ENCODE measurements at regions not wholly inside any gene's neighbourhood (a gene's known extent, or its start where the extent isn't known, plus 50 kb on each side); places are given as distances from the start of the nearest gene placed in this dataset.

DNA sequence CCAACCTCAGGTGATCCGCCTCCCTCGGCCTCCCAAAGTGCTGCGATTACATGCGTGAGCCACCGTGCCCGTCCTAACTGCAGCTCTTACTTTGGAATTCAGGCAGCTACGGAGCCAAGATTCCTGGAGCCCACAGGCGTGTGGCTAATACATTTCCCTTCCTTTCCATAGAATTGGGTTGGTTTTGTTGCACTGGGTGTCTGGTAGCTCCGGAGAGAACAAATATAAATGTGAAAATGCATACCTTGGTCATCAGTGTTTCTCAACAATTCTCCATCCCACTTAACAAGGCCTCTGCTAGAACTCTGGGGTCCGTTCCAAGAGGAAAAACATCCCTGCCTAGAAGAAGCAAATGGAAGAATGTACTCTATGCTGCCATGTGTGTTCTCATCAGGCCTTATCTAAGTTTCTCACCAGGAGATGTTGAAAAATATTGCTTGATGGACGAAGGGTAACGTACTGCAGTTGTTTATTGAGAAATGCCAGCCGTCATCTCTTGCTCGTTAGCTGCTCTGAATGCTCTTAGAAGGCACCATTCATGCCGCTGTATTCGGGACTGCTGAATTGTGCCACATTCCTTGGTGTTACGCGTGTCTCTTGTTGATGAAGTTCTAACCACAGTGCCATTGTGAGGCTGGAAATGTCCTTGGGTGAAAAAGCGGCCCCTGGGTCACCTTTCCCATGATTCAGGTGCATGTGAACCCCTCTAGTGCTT lies 50.5 kb upstream of the CD99 start:
- CTCF ChIA-PET, result no interaction called here
- TF ChIP-seq, protein P1, sequence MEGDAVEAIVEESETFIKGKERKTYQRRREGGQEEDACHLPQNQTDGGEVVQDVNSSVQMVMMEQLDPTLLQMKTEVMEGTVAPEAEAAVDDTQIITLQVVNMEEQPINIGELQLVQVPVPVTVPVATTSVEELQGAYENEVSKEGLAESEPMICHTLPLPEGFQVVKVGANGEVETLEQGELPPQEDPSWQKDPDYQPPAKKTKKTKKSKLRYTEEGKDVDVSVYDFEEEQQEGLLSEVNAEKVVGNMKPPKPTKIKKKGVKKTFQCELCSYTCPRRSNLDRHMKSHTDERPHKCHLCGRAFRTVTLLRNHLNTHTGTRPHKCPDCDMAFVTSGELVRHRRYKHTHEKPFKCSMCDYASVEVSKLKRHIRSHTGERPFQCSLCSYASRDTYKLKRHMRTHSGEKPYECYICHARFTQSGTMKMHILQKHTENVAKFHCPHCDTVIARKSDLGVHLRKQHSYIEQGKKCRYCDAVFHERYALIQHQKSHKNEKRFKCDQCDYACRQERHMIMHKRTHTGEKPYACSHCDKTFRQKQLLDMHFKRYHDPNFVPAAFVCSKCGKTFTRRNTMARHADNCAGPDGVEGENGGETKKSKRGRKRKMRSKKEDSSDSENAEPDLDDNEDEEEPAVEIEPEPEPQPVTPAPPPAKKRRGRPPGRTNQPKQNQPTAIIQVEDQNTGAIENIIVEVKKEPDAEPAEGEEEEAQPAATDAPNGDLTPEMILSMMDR (IDR thresholded peaks at IDR 0.05), result no peak
- Mint-ChIP-seq H3K27me3 (no peaks in the 10 kb centered on the region), H3K36me3 (ENCODE audit: low read depth) (peaks cover 44% of the 10 kb centered on the region), H3K9me3 (no peaks in the 10 kb centered on the region), H3K4me1 (ENCODE audit: low read depth) (peaks cover 42% of the 10 kb centered on the region), H3K27ac (no peak overlapping the region), H3K4me3 (no peak overlapping the region)
- no peak for DNase-seq
- intact Hi-C loops (cut with micrococcal nuclease), result loop anchor here (10.0 kb wide), 1 partner anchor 174 kb away; no protein-coding TSS in a partner anchor
- no peak for ATAC-seq
- POLR2A ChIA-PET, result no interaction called here

GRCh38 chrX:2638279-2638678 lies 52.8 kb upstream of the CD99 start:
- ChIA-PET POLR2A (no interaction called here), CTCF (no interaction called here)
- TF ChIP-seq, protein P1 (IDR thresholded peaks at IDR 0.05), result no peak
- H3K36me3 Mint-ChIP-seq (ENCODE audit: low read depth), result peaks cover 46% of the 10 kb centered on the region
- ATAC-seq (peak; percentile 85), DNase-seq (peak; percentile 77)
- H3K27ac Mint-ChIP-seq, result peak overlapping the region; percentile 53
- intact Hi-C loops (cut with micrococcal nuclease), result no loop called here
- peaks cover 40% of the 10 kb centered on the region for H3K4me1 Mint-ChIP-seq (ENCODE audit: low read depth)
- no peaks in the 10 kb centered on the region for H3K9me3 Mint-ChIP-seq
- no peaks in the 10 kb centered on the region for H3K27me3 Mint-ChIP-seq
- H3K4me3 Mint-ChIP-seq, result peak overlapping the region; percentile 13

- POLR2A ChIA-PET, result no interaction called here
- DNase-seq (no peak), ATAC-seq (no peak)
- CTCF ChIA-PET, result no interaction called here
- no peak overlapping the region for H3K4me3 Mint-ChIP-seq
- H3K36me3 Mint-ChIP-seq (ENCODE audit: low read depth), result peaks cover 65% of the 10 kb centered on the region
- TF ChIP-seq, protein P1 (IDR thresholded peaks at IDR 0.05), result no peak
- H3K4me1 Mint-ChIP-seq (ENCODE audit: low read depth), result peaks cover 44% of the 10 kb centered on the region
- no peak overlapping the region for H3K27ac Mint-ChIP-seq
- intact Hi-C loops (cut with micrococcal nuclease), result no loop called here
- no peaks in the 10 kb centered on the region for H3K27me3 Mint-ChIP-seq
- peaks cover 24% of the 10 kb centered on the region for H3K9me3 Mint-ChIP-seq
Observed at GRCh38 chrX:2635342-2635741, 55.8 kb upstream of the CD99 start.

DNA sequence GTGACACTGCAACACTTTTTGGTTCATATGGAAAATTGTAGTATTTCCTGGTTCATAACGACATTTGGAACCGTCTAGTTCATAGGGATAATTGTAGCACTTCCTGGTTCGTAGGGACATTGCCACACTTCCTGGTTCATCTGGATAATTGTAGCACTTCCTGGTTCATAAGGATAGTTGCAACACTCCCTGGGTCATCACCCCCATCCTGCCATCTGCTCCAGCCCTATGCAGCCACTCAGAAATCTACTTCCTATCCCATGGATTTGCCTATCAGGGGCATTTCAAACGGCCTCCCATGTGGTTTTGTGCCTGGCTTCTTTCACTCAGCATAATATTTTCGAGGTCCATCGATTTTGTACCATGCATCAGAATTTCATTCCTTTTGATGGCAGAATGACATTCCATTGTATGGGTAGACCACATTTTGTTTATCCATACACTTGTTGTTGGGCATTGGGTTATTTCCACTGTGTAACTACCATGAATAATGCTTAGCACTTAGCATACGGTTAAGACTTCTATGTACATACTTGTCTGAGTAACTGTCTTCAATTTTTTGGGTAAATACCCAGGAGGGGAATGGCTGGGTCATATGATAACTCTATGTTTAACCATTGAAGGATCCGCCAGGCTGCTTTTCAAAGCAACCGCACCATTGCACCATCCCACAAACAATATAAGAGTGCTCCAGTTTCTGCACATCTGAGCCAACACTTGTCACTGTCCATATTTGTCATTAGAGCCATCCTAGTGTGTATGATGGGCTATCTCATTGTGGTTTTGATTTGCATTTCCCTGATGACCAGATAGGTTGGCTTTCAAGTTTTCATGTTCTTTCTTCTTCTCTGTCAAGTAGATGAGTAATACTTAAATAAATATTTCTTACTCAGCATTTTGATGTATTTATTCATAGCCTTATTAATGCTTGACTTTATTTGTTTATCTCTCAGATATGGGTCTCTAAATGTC lies 58.3 kb upstream of the CD99 start:
- intact Hi-C loops (cut with micrococcal nuclease), result no loop called here
- ChIA-PET POLR2A (no interaction called here), CTCF (no interaction called here)
- no peak overlapping the region for H3K4me3 Mint-ChIP-seq
- no peak for DNase-seq
- peaks cover 43% of the 10 kb centered on the region for H3K9me3 Mint-ChIP-seq
- H3K27me3 Mint-ChIP-seq, result no peaks in the 10 kb centered on the region
- peaks cover 71% of the 10 kb centered on the region for H3K36me3 Mint-ChIP-seq (ENCODE audit: low read depth)
- TF ChIP-seq, protein P1 (IDR thresholded peaks at IDR 0.05), result no peak
- H3K27ac Mint-ChIP-seq, result peak overlapping the region; percentile 70
- ATAC-seq, result no peak
- H3K4me1 Mint-ChIP-seq (ENCODE audit: low read depth), result peaks cover 54% of the 10 kb centered on the region

Data from activated CD8-positive, alpha-beta T cell treated with anti-CD3 and anti-CD28 coated beads for 36 hours (primary cell).